GM18526 (cell line): ENCODE measurements at regions not wholly inside any gene's neighbourhood (a gene's known extent, or its start where the extent isn't known, plus 50 kb on each side); places are given as distances from the start of the nearest gene placed in this dataset.

Source experiments
- POLR2A ChIP-seq: IDR thresholded peaks from 3 replicates; pipeline ENCODE4 v1.6.1; 2011; ENCODE audit not compliant: insufficient read length; ENCODE audit errors: extremely low read depth

- TF ChIP-seq POLR2A: no peak
These were observed 86.7 kb downstream of the RPLP1 start for GRCh38 chr15:69539345-69539744.

GRCh38 chr15:69540622-69541021, 88.0 kb downstream of the RPLP1 start:
- TF ChIP-seq POLR2A: no peak

GRCh38 chr15:69542028-69542427, 89.4 kb downstream of the RPLP1 start:
- TF ChIP-seq POLR2A: no peak

GRCh38 chr15:69543681-69544364, 91.2 kb downstream of the RPLP1 start:
- no peak for TF ChIP-seq POLR2A

GRCh38 chr15:69544365-69545113, 91.9 kb downstream of the RPLP1 start:
- TF ChIP-seq POLR2A: no peak

GRCh38 chr15:69546182-69546581, 93.6 kb downstream of the RPLP1 start:
- TF ChIP-seq POLR2A: no peak

- no peak for TF ChIP-seq POLR2A
These were observed 96.0 kb downstream of the RPLP1 start for GRCh38 chr15:69548395-69549180.

- TF ChIP-seq POLR2A: no peak
These were observed 98.9 kb downstream of the RPLP1 start for GRCh38 chr15:69551391-69552056.

GRCh38 chr15:69552057-69552815, 99.6 kb downstream of the RPLP1 start:
- TF ChIP-seq POLR2A: no peak

- TF ChIP-seq POLR2A: no peak
These were observed 101.1 kb downstream of the RPLP1 start for GRCh38 chr15:69553686-69554085.

GRCh38 chr15:69554279-69554961, 101.8 kb downstream of the RPLP1 start:
- TF ChIP-seq POLR2A: no peak

- no peak for TF ChIP-seq POLR2A
These were observed 102.5 kb downstream of the RPLP1 start for GRCh38 chr15:69555080-69555479.

- TF ChIP-seq POLR2A: no peak
These were observed 103.7 kb downstream of the RPLP1 start for GRCh38 chr15:69556344-69556743.

GRCh38 chr15:69557020-69557706, 104.5 kb downstream of the RPLP1 start:
- no peak for TF ChIP-seq POLR2A
